Stimulated activated memory B cell treated with anti-CD40 and anti-IgM and Interleukin-4, amounts not matched to agents 10 μg/mL and 1 μg/mL and 100 μg/mL, for 72 hours (primary cell): ENCODE measurements at regions not wholly inside any gene's neighbourhood (a gene's known extent, or its start where the extent isn't known, plus 50 kb on each side); places are given as distances from the start of the nearest gene placed in this dataset.

ENCODE experiments used
- ATAC-seq: fragments of 150-1000 bp; cut with Tn5 transposase; 2 replicates; pipeline ENCODE4 v1.10.0; 2021
- H3K27ac Mint-ChIP-seq: one replicate; pipeline ENCODE4 v1.8.0; 2022; ENCODE audit warnings: mild to moderate bottlenecking, mixed read lengths
- H3K27me3 Mint-ChIP-seq: one replicate; pipeline ENCODE4 v1.8.0; 2022; ENCODE audit warnings: mixed read lengths
- H3K36me3 Mint-ChIP-seq: one replicate; pipeline ENCODE4 v1.8.0; 2022; ENCODE audit warnings: mixed read lengths
- H3K4me1 Mint-ChIP-seq: one replicate; pipeline ENCODE4 v1.8.0; 2022; ENCODE audit warnings: mixed read lengths
- H3K4me3 Mint-ChIP-seq: one replicate; pipeline ENCODE4 v1.8.0; 2022; ENCODE audit warnings: mild to moderate bottlenecking, moderate library complexity, mixed read lengths
- H3K9me3 Mint-ChIP-seq: one replicate; pipeline ENCODE4 v1.8.0; 2022; ENCODE audit warnings: mixed read lengths

DNA sequence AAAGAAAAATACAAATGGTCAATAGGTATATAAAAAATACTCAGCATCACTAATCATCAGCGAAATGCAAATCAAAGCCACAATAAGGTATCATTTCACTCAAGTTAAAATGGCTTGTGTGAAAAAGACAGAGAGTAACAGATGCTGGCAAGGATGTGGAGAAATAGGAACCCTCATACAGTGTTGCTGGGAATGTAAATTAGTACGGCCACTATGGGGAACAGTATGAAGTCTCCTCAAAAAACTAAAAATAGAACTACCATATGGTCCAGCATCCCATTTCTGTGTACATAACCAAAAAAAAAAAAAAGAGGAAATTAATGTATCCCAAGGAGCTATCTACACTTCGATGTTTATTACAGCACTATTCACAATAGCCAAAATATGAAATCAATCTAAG, 98.1 kb upstream of the TGFBR2 start:
- H3K4me3 Mint-ChIP-seq: no peak overlapping the region
- no peaks in the 10 kb centered on the region for H3K9me3 Mint-ChIP-seq
- no peak for ATAC-seq
- no peak overlapping the region for H3K27ac Mint-ChIP-seq
- peaks cover 34% of the 10 kb centered on the region for H3K4me1 Mint-ChIP-seq
- no peaks in the 10 kb centered on the region for H3K36me3 Mint-ChIP-seq
- no peaks in the 10 kb centered on the region for H3K27me3 Mint-ChIP-seq

DNA sequence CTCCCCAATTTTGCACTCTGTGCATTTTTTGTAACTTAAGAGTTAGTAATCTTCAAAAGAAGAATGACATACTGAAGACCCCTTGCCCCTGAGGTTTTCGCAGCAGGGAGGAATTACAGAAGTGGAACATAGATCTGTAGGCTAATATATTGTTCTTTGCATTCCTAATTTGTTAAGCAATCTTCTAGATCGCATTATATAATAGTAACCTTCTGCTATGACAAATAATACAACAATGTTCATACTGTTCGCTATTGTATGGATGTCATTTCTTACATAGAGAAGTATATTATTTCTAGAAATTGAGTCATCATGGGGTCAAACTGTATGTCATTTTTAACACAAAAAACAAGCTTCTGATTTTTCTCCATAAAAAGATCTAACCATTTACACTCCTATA, 95.8 kb upstream of the TGFBR2 start:
- no peak overlapping the region for H3K27ac Mint-ChIP-seq
- no peak for ATAC-seq
- no peaks in the 10 kb centered on the region for H3K9me3 Mint-ChIP-seq
- H3K4me3 Mint-ChIP-seq: no peak overlapping the region
- H3K27me3 Mint-ChIP-seq: no peaks in the 10 kb centered on the region
- H3K4me1 Mint-ChIP-seq: peaks cover 23% of the 10 kb centered on the region
- H3K36me3 Mint-ChIP-seq: no peaks in the 10 kb centered on the region

DNA sequence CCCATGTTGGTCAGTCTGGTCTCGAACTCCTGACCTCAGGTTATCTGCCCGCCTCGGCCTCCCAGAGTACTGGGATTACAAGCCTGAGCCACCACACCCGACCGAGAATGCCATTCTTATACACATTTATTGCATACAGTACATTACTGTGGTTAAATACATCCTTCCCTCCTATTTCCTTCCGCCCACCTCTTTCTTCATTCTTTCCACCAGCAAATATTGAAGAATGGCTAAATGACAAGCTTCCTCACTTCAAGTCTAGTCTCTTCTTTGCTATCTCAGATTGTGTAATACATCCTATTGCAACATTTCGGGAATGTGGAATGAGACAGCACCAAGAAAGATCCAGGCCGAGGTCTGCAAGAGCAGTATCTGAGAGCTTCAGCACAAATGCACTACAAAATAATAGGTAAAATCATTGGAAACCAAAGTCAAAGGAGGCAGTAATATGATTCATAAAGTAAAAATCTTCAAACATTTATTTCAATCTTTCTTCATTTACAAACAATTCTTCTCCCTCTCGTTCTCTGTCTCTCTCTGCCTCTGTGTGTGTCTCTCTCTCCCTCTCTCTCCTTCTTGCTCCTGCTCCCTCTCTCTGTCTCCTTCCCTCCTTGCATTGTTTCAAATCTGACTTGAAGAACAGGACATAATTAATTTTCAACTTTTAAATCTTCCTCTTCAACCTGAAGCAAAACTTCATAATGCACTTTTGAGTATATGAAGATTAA, 94.7 kb upstream of the TGFBR2 start:
- no peak overlapping the region for H3K4me3 Mint-ChIP-seq
- no peak for ATAC-seq
- no peaks in the 10 kb centered on the region for H3K27me3 Mint-ChIP-seq
- H3K4me1 Mint-ChIP-seq: peaks cover 22% of the 10 kb centered on the region
- H3K27ac Mint-ChIP-seq: peak overlapping the region; percentile 27
- H3K36me3 Mint-ChIP-seq: no peaks in the 10 kb centered on the region
- no peaks in the 10 kb centered on the region for H3K9me3 Mint-ChIP-seq

DNA sequence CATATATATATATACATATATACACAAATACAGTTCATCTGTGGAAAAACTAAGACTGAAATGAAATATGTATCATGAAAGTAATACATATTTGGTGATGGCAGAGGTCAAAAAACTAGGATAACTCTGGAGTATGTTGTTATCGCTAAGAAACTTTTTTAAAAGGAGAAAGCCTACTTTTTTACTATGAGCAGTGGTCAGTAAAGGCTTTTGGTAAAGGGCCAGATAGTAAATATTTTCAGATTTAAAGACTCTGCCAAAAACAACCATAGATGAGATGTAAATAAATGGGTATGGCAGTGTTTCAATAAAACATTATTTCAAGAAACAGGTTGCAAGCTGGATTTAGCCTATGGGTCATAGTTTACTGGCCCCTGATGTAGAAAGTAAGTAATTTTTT, 93.8 kb upstream of the TGFBR2 start:
- no peaks in the 10 kb centered on the region for H3K9me3 Mint-ChIP-seq
- H3K4me3 Mint-ChIP-seq: no peak overlapping the region
- no peak overlapping the region for H3K27ac Mint-ChIP-seq
- H3K27me3 Mint-ChIP-seq: no peaks in the 10 kb centered on the region
- peaks cover 22% of the 10 kb centered on the region for H3K4me1 Mint-ChIP-seq
- no peak for ATAC-seq
- H3K36me3 Mint-ChIP-seq: no peaks in the 10 kb centered on the region

DNA sequence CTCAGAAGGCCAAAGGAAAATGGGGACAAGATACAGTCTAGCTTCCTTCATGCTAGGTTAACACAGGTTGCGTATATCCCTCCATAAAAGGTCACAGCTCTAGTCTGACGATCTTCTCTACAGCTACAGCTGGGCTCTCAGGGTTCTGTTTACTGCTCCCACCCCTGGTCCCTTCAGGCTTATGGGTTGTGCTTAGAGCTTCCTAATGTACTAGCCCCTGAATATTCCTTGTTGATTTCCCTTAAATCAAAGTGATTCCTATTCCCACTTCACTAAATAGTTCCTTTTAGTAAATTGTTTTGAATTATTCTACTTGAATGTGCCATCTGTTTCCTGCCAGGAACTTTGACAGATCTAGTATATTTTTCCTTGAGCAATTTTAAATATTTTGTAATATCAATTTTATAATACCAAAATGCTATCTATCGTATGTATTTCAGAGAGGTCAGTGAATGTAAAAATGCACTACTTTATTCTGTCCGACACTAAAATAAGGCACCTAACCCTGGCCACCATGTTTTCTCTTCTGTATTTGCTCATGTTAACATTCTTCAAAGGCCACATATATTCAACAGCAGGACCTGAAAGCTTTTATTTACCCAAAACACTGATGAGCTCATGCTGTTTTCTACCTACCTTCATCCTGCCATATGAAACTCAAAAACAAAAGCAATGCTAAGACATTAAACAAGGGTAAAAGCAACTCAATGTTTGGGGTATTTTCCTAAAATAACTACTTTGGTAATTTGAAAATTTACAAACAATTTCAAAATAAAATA, 92.8 kb upstream of the TGFBR2 start:
- Mint-ChIP-seq H3K27ac (no peak overlapping the region), H3K4me3 (no peak overlapping the region), H3K27me3 (no peaks in the 10 kb centered on the region), H3K4me1 (peaks cover 14% of the 10 kb centered on the region), H3K36me3 (no peaks in the 10 kb centered on the region), H3K9me3 (no peaks in the 10 kb centered on the region)
- ATAC-seq: no peak

DNA sequence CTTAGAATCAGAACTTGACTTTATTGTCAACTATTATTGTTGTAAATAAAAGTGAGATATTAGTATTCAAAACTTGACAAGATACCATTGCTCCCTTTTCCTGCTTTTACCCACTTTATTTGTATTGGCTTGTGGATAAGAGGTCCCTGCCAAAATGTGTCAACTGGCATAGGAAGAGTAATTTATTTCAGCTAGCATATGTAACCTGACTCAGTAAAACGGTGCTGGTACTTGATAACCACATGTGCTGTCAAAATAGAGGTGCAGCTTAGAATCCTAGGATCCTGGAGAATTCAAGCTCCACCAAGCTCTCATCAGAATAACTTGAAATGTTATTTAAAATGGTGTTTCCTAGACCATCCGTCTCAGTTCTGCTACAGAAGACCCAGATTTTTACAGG, 90.2 kb upstream of the TGFBR2 start:
- H3K9me3 Mint-ChIP-seq: no peaks in the 10 kb centered on the region

DNA sequence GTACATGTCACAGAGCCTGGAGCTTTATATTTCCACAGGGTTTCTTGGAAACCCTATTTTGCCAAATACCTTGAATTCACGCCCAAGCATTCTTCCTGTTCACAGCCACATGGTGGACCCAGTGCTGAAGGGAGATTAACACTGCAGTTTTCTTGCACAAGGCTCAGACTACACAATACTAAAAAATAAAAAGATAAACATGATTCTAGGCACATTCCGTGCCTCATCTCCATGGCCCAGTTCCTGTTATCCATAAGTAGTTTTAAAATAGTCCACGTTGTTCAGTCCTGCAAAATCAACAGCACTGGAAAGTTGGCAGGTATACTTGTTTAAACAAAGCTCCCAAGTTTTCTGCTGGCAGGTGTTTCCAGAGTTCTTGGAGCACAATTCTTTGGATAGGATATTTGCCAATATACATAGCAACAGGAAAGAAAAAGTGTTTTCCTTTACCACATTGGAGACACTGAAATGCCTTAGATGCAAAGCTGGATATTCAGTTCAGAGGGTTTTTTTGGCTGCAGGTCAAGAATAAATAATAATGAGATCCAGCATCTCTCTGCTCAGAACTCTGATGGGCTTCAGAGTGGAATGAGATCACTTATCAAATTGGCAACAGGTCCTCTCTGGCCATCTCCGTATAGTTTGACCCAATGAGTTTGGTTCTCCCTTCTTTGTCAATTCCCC, 88.1 kb upstream of the TGFBR2 start:
- Mint-ChIP-seq H3K27ac (no peak overlapping the region), H3K36me3 (no peaks in the 10 kb centered on the region), H3K4me3 (no peak overlapping the region), H3K27me3 (no peaks in the 10 kb centered on the region), H3K9me3 (no peaks in the 10 kb centered on the region), H3K4me1 (no peaks in the 10 kb centered on the region)
- ATAC-seq: no peak

More for the DNA sequence above, 90.2 kb upstream of the TGFBR2 start:
- Mint-ChIP-seq H3K27me3 (no peaks in the 10 kb centered on the region), H3K36me3 (no peaks in the 10 kb centered on the region), H3K27ac (no peak overlapping the region), H3K4me1 (peaks cover 8% of the 10 kb centered on the region), H3K4me3 (no peak overlapping the region)
- no peak for ATAC-seq

GRCh38 chr3:30518872-30519271, 87.5 kb upstream of the TGFBR2 start:
- no peak overlapping the region for H3K27ac Mint-ChIP-seq

GRCh38 chr3:30520699-30521098, 85.7 kb upstream of the TGFBR2 start:
- H3K36me3 Mint-ChIP-seq: no peaks in the 10 kb centered on the region
- H3K9me3 Mint-ChIP-seq: no peaks in the 10 kb centered on the region
- ATAC-seq: no peak
- no peak overlapping the region for H3K27ac Mint-ChIP-seq
- H3K4me1 Mint-ChIP-seq: no peaks in the 10 kb centered on the region
- H3K4me3 Mint-ChIP-seq: no peak overlapping the region
- no peaks in the 10 kb centered on the region for H3K27me3 Mint-ChIP-seq

More at GRCh38 chr3:30518872-30519271, 87.5 kb upstream of the TGFBR2 start:
- Mint-ChIP-seq H3K4me3 (no peak overlapping the region), H3K9me3 (no peaks in the 10 kb centered on the region), H3K4me1 (no peaks in the 10 kb centered on the region), H3K27me3 (no peaks in the 10 kb centered on the region), H3K36me3 (no peaks in the 10 kb centered on the region)
- no peak for ATAC-seq

GRCh38 chr3:30521156-30521715, 85.2 kb upstream of the TGFBR2 start:
- H3K36me3 Mint-ChIP-seq: no peaks in the 10 kb centered on the region
- no peak for ATAC-seq
- H3K27ac Mint-ChIP-seq: no peak overlapping the region
- no peaks in the 10 kb centered on the region for H3K27me3 Mint-ChIP-seq
- no peaks in the 10 kb centered on the region for H3K9me3 Mint-ChIP-seq
- no peak overlapping the region for H3K4me3 Mint-ChIP-seq
- H3K4me1 Mint-ChIP-seq: no peaks in the 10 kb centered on the region

DNA sequence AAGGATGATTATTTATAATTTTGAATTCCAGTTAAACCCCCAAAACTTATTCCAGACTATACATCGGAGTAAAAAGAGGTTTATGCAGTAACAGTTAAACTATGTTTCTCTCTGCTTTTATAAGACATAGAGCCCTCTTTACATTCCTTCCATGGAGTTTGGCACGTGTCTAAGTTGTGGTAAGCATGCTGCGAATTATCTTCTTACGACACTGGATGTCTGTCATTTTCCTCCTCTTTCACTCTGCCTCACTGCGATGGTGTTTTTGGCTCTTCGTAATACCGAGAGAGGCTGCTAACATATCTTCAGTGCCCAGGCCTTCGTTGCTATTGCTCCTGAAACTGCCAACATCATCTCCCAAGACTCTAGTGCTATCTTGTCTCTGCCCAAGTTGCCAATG, 83.9 kb upstream of the TGFBR2 start:
- H3K27me3 Mint-ChIP-seq: no peaks in the 10 kb centered on the region
- no peaks in the 10 kb centered on the region for H3K4me1 Mint-ChIP-seq

DNA sequence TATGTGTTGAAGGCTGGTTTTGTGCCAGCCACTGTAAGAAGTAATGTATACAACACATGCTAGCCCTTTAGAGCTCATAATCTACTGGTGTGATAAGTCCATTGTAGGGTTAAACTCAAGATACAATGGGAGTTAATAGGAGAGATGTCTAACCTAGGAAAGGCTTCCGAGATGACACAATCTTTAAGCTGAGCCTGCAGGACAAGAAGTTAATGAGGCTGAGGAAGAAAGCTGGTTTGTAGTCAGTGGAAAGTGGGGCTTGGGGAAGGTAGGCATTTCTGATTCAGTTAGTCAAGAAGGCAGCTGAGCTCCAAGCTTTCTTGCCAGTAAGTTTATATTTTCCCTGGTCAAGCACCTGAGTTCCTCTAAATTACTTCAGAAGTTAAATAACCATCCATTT, 83.0 kb upstream of the TGFBR2 start:
- Mint-ChIP-seq H3K9me3 (no peaks in the 10 kb centered on the region), H3K36me3 (no peaks in the 10 kb centered on the region), H3K4me1 (no peaks in the 10 kb centered on the region), H3K27ac (no peak overlapping the region), H3K4me3 (no peak overlapping the region), H3K27me3 (no peaks in the 10 kb centered on the region)
- ATAC-seq: no peak

More for the DNA sequence above, 83.9 kb upstream of the TGFBR2 start:
- Mint-ChIP-seq H3K27ac (no peak overlapping the region), H3K4me3 (no peak overlapping the region), H3K36me3 (no peaks in the 10 kb centered on the region), H3K9me3 (no peaks in the 10 kb centered on the region)
- no peak for ATAC-seq

DNA sequence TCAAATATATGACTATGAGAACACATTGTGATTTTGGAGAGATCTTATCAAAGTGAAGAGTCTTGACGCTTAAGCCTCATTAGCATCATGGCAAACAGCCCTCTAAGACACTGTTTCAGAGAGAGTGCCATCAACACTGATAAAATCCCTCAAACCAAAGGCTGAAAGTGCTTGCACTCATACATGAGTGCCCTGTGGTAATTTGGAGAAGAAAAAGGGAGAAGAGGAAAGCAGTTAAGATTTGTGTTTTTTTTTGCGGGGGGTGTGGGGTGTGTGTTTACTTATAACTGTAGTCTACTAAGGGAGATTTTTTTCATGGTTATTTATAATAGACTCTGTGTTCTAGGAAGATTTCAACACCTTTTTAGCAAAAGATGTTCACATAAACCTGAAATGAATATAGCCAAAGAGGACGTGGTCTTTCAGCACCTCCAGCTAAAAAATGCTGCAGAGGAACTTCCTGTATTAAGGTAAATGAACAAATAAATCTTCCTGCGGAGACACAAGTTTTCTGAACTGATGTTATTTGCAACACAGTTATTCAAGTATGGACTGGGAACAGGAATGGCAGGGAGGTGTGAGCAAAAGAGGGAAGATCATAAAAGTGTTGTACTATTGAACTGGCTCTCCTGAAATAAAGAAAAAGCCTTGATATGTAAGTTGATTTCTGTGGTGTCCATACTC, 81.9 kb upstream of the TGFBR2 start:
- Mint-ChIP-seq H3K9me3 (no peaks in the 10 kb centered on the region), H3K4me3 (no peak overlapping the region)
- no peak for ATAC-seq

DNA sequence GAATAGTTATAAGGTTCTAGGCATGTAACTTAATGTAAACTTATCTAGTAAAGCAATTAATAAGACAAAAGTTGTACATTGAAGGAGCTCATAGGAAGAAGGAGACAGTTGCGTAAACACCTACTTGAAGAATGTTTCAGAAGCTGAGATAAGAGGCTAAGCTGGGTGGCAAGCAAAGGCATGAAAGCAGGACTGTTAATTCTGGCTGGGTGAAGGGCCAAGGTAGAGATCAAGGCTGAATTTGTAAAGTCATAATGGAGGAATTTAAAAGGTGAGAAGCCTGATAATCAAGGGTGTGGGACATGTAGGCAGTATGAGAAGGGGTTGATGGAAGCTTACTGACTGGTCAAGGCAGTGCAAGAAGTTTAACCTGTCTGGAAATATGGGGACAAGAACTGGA, 80.4 kb upstream of the TGFBR2 start:
- no peak overlapping the region for H3K27ac Mint-ChIP-seq

More for the DNA sequence above, 81.9 kb upstream of the TGFBR2 start:
- Mint-ChIP-seq H3K27me3 (no peaks in the 10 kb centered on the region), H3K36me3 (no peaks in the 10 kb centered on the region), H3K27ac (no peak overlapping the region), H3K4me1 (no peaks in the 10 kb centered on the region)

DNA sequence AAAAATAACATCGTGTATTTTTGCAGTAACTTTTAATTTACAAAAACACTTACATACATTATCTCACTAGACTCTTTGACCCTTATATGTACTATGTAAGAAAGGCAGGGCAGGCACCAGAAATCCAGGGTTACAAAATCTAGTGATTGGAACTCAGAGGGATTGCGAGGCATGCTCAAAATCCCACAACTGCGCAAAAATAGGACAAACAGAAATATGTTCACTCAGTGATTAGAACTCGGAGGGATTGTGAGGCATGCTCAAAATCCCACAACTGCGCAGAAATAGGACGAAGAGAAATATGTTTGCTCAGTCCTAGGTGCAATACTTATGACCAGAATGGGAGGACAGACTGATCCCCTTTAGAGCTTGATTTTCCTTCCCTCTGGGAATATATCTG, 79.2 kb upstream of the TGFBR2 start:
- ATAC-seq: no peak
- Mint-ChIP-seq H3K9me3 (no peaks in the 10 kb centered on the region), H3K27ac (no peak overlapping the region), H3K36me3 (no peaks in the 10 kb centered on the region), H3K27me3 (no peaks in the 10 kb centered on the region), H3K4me1 (no peaks in the 10 kb centered on the region), H3K4me3 (no peak overlapping the region)

More for the DNA sequence above, 80.4 kb upstream of the TGFBR2 start:
- no peak for ATAC-seq
- Mint-ChIP-seq H3K36me3 (no peaks in the 10 kb centered on the region), H3K27me3 (no peaks in the 10 kb centered on the region), H3K4me1 (no peaks in the 10 kb centered on the region), H3K4me3 (no peak overlapping the region), H3K9me3 (no peaks in the 10 kb centered on the region)
